ENCODE measurements at regions not wholly inside any gene's neighbourhood (a gene's known extent, or its start where the extent isn't known, plus 50 kb on each side); places are given as distances from the start of the nearest gene placed in this dataset.
A peak's percentile ranks its signal among the peaks of the same experiment; 100 is the strongest.

- Mint-ChIP-seq H3K4me1 (peaks cover 32% of the 10 kb centered on the region), H3K27me3 (no peaks in the 10 kb centered on the region), H3K27ac (no peak overlapping the region), H3K9me3 (peaks cover 3% of the 10 kb centered on the region), H3K36me3 (no peaks in the 10 kb centered on the region), H3K4me3 (no peak overlapping the region)
- POLR2A ChIA-PET: interaction anchor here (1.0 kb wide), 1 partner anchor 150 kb away, joined by 3 read pairs; no protein-coding TSS in a partner anchor
- DNase-seq (no peak), ATAC-seq (ENCODE audit: low read depth) (no peak)
Measured at GRCh38 chr3:59425371-59425770, 375.5 kb upstream of the CFAP20DC start.

GRCh38 chr3:59424268-59425010 is 374.6 kb upstream of the CFAP20DC start:
- Mint-ChIP-seq H3K4me3 (no peak overlapping the region), H3K27ac (no peak overlapping the region), H3K27me3 (no peaks in the 10 kb centered on the region), H3K9me3 (peaks cover 3% of the 10 kb centered on the region), H3K4me1 (peaks cover 32% of the 10 kb centered on the region), H3K36me3 (no peaks in the 10 kb centered on the region)
- POLR2A ChIA-PET: no interaction called here
- ATAC-seq (ENCODE audit: low read depth) (peak; percentile 20), DNase-seq (no peak)

DNA sequence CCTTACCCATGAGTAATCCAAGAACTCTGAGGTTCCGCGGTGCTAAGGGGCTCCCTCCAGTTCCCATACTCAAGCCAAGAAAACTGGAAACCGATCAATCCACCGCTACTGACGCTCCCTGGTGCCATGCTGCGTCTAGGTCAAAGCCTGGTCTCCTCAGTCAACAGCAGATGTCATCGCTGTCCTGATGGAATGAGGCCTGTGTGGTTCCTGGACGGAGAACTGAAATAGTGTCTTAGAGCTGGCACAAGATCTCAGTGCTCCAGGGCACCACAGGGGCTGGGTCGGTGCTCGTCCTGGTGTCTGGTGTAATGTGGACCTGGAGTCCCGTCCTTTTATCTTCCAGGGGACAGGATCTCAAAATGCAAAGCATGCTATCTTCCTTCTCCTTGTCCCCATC is 373.9 kb upstream of the CFAP20DC start:
- H3K4me1 Mint-ChIP-seq: peaks cover 32% of the 10 kb centered on the region
- H3K4me3 Mint-ChIP-seq: no peak overlapping the region
- H3K27ac Mint-ChIP-seq: no peak overlapping the region
- no peak for ATAC-seq (ENCODE audit: low read depth)
- H3K9me3 Mint-ChIP-seq: peaks cover 3% of the 10 kb centered on the region
- H3K27me3 Mint-ChIP-seq: no peaks in the 10 kb centered on the region
- no peaks in the 10 kb centered on the region for H3K36me3 Mint-ChIP-seq
- POLR2A ChIA-PET: no interaction called here
- DNase-seq: no peak

DNA sequence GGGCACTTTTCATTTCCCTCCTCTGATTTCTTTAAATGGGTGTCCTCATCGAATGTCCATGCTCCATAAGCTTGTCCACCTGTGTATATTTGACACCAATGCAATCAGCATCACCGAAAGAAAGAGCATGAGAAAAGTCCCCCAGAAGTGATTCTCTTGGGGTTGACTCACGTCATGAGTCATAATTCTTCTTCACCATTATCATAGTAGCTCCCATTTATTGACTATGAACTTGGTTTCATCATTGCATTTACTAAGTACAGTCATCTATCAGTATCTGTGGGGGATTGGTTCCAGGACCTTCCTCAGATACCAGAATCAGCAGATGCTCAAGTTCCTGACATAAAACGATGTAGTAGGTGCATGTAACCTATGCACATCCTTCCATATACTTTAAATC is 372.5 kb upstream of the CFAP20DC start:
- Mint-ChIP-seq H3K36me3 (no peaks in the 10 kb centered on the region), H3K27me3 (no peaks in the 10 kb centered on the region), H3K9me3 (peaks cover 3% of the 10 kb centered on the region), H3K27ac (no peak overlapping the region), H3K4me1 (peaks cover 25% of the 10 kb centered on the region), H3K4me3 (no peak overlapping the region)
- no peak for ATAC-seq (ENCODE audit: low read depth)
- DNase-seq: no peak
- POLR2A ChIA-PET: no interaction called here

DNA sequence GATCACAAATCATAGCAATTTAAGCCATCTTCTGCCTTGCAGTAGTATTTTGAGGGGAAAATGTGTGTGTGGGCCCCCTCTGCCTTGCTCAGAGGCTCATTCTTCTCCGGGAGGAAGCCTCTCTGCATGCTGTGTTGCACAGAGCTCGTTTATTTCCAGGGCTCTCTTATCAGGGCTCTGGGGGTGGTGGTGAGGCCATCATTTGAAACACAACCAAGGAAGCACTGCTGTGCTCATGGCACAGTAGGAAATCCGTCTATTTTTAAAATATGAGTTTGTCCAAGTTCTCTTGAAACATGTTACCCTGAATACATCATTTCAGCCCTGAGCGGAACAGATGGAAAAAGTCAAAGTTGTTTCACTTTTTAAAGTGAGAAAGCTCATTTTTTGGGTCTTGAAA is 369.0 kb upstream of the CFAP20DC start:
- DNase-seq (no peak), ATAC-seq (ENCODE audit: low read depth) (no peak)
- peaks cover 3% of the 10 kb centered on the region for H3K36me3 Mint-ChIP-seq
- H3K9me3 Mint-ChIP-seq: peaks cover 3% of the 10 kb centered on the region
- no peaks in the 10 kb centered on the region for H3K27me3 Mint-ChIP-seq
- POLR2A ChIA-PET: no interaction called here
- H3K4me3 Mint-ChIP-seq: no peak overlapping the region
- H3K4me1 Mint-ChIP-seq: peaks cover 3% of the 10 kb centered on the region
- H3K27ac Mint-ChIP-seq: no peak overlapping the region

- peaks cover 5% of the 10 kb centered on the region for H3K9me3 Mint-ChIP-seq
- H3K36me3 Mint-ChIP-seq: peaks cover 3% of the 10 kb centered on the region
- H3K27ac Mint-ChIP-seq: no peak overlapping the region
- DNase-seq (no peak), ATAC-seq (ENCODE audit: low read depth) (no peak)
- H3K4me1 Mint-ChIP-seq: peaks cover 1% of the 10 kb centered on the region
- no peak overlapping the region for H3K4me3 Mint-ChIP-seq
- POLR2A ChIA-PET: no interaction called here
- H3K27me3 Mint-ChIP-seq: no peaks in the 10 kb centered on the region
Measured at GRCh38 chr3:59412516-59412915, 362.7 kb upstream of the CFAP20DC start.

DNA sequence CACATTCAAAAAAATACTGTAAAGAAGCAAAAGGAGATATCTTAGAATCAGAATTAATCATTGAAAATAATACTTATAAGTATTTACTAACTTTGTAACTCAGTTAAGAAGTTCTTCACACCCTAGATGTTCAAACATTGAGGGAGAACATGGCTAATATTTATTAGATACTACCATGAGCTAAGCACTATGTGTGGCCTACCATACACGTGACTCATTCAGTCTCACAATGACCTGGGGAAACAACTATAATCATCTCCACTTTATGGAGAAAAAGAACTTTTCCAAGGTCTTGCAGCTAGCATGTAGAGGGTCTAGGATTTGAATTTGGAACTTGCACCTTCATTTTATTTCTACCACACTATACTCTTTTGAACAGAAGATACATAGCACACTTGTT is 361.9 kb upstream of the CFAP20DC start:
- Mint-ChIP-seq H3K4me3 (no peak overlapping the region), H3K27ac (no peak overlapping the region), H3K4me1 (peaks cover 5% of the 10 kb centered on the region), H3K27me3 (no peaks in the 10 kb centered on the region), H3K36me3 (peaks cover 3% of the 10 kb centered on the region), H3K9me3 (peaks cover 5% of the 10 kb centered on the region)
- ATAC-seq (ENCODE audit: low read depth): no peak
- DNase-seq: no peak
- POLR2A ChIA-PET: no interaction called here

- peaks cover 6% of the 10 kb centered on the region for H3K4me1 Mint-ChIP-seq
- no peaks in the 10 kb centered on the region for H3K27me3 Mint-ChIP-seq
- H3K9me3 Mint-ChIP-seq: peaks cover 5% of the 10 kb centered on the region
- no peak for ATAC-seq (ENCODE audit: low read depth)
- no peak overlapping the region for H3K27ac Mint-ChIP-seq
- no peak for DNase-seq
- no peak overlapping the region for H3K4me3 Mint-ChIP-seq
- no peaks in the 10 kb centered on the region for H3K36me3 Mint-ChIP-seq
- POLR2A ChIA-PET: no interaction called here
Measured at GRCh38 chr3:59411186-59411585, 361.4 kb upstream of the CFAP20DC start.

DNA sequence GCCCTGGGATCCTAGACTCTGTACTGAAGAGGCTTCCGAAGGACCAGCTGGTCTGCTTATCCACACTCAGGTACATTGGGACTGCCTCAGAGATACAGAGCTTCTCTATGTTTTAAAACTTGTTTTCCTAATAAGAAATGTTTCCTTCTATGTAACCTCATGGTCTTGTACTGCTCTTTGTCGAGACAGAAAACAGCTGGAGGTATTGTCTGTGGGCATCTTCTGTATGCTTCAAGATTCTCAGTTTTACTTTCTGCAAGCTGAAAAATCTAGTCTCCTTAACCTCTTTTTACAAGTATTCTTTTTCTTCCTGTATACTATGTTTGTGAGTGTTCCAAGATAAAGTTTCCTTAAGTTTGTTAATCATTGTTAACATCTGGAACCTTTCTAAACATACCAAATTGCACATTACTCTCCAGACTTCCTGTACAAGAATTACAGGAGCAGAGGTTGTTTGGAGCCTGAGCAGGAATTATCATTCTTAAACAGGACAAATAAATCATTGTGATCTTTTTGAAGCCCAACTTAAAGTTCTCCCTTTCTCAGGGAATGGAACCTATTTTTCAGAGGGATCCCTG is 358.3 kb upstream of the CFAP20DC start:
- ATAC-seq (ENCODE audit: low read depth) (no peak), DNase-seq (no peak)
- H3K27ac Mint-ChIP-seq: no peak overlapping the region
- H3K9me3 Mint-ChIP-seq: peaks cover 5% of the 10 kb centered on the region
- H3K36me3 Mint-ChIP-seq: no peaks in the 10 kb centered on the region
- H3K27me3 Mint-ChIP-seq: no peaks in the 10 kb centered on the region
- H3K4me1 Mint-ChIP-seq: peaks cover 6% of the 10 kb centered on the region
- H3K4me3 Mint-ChIP-seq: no peak overlapping the region
- POLR2A ChIA-PET: no interaction called here

- Mint-ChIP-seq H3K27ac (no peak overlapping the region), H3K27me3 (no peaks in the 10 kb centered on the region)
Measured at GRCh38 chr3:59407425-59407824, 357.6 kb upstream of the CFAP20DC start.

GRCh38 chr3:59406943-59407342 is 357.1 kb upstream of the CFAP20DC start:
- peaks cover 6% of the 10 kb centered on the region for H3K4me1 Mint-ChIP-seq
- H3K27ac Mint-ChIP-seq: no peak overlapping the region
- no peak for DNase-seq
- no peaks in the 10 kb centered on the region for H3K27me3 Mint-ChIP-seq
- no peaks in the 10 kb centered on the region for H3K36me3 Mint-ChIP-seq
- peaks cover 5% of the 10 kb centered on the region for H3K9me3 Mint-ChIP-seq
- H3K4me3 Mint-ChIP-seq: no peak overlapping the region
- peak; percentile 65 for ATAC-seq (ENCODE audit: low read depth)
- POLR2A ChIA-PET: no interaction called here

More at GRCh38 chr3:59407425-59407824, 357.6 kb upstream of the CFAP20DC start:
- H3K36me3 Mint-ChIP-seq: no peaks in the 10 kb centered on the region
- no peak overlapping the region for H3K4me3 Mint-ChIP-seq
- no peak for DNase-seq
- peaks cover 5% of the 10 kb centered on the region for H3K9me3 Mint-ChIP-seq
- H3K4me1 Mint-ChIP-seq: peaks cover 6% of the 10 kb centered on the region
- no peak for ATAC-seq (ENCODE audit: low read depth)
- POLR2A ChIA-PET: no interaction called here

GRCh38 chr3:59404851-59405250 is 355.0 kb upstream of the CFAP20DC start:
- Mint-ChIP-seq H3K4me1 (peaks cover 6% of the 10 kb centered on the region), H3K36me3 (no peaks in the 10 kb centered on the region), H3K27ac (no peak overlapping the region), H3K27me3 (no peaks in the 10 kb centered on the region), H3K4me3 (no peak overlapping the region), H3K9me3 (no peaks in the 10 kb centered on the region)
- POLR2A ChIA-PET: no interaction called here
- ATAC-seq (ENCODE audit: low read depth) (no peak), DNase-seq (no peak)

DNA sequence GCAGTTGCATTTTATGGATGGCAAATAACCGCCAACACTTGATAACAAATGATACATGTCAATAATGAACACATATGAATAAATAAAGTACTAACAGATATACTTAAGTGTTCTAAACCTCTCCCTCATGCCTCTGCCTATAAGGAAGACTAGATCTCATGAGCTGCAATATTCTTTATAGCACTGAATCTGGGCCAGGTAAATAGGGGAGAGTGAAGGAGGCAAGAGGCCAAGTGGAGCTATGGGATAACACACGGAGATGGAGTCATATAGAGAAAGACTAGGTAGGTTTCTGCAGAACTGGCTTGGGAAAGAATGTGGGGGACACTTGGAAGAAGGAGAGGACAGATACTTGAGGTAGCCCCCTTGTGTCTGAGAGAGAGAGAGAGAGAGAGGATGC is 354.2 kb upstream of the CFAP20DC start:
- H3K4me1 Mint-ChIP-seq: peaks cover 6% of the 10 kb centered on the region
- H3K9me3 Mint-ChIP-seq: no peaks in the 10 kb centered on the region
- DNase-seq: no peak
- no peaks in the 10 kb centered on the region for H3K36me3 Mint-ChIP-seq
- H3K4me3 Mint-ChIP-seq: no peak overlapping the region
- H3K27me3 Mint-ChIP-seq: no peaks in the 10 kb centered on the region
- ATAC-seq (ENCODE audit: low read depth): no peak
- POLR2A ChIA-PET: no interaction called here
- H3K27ac Mint-ChIP-seq: peak overlapping the region; percentile 8

GRCh38 chr3:59401924-59402323 is 352.1 kb upstream of the CFAP20DC start:
- H3K36me3 Mint-ChIP-seq: no peaks in the 10 kb centered on the region
- no peak overlapping the region for H3K27ac Mint-ChIP-seq
- H3K4me1 Mint-ChIP-seq: peaks cover 1% of the 10 kb centered on the region
- no peak overlapping the region for H3K4me3 Mint-ChIP-seq
- DNase-seq (no peak), ATAC-seq (ENCODE audit: low read depth) (no peak)
- no peaks in the 10 kb centered on the region for H3K9me3 Mint-ChIP-seq
- no peaks in the 10 kb centered on the region for H3K27me3 Mint-ChIP-seq
- POLR2A ChIA-PET: no interaction called here
